H9 (cell line): ENCODE measurements at regions not wholly inside any gene's neighbourhood (a gene's known extent, or its start where the extent isn't known, plus 50 kb on each side); places are given as distances from the start of the nearest gene placed in this dataset.

Experiments used
- DNase-seq: peaks from one replicate; pipeline ENCODE4 v3.0.0-alpha.2; 2017
- H2AFZ ChIP-seq: one replicate; pipeline ENCODE4 v1.6.1; 2013; ENCODE audit warnings: mild to moderate bottlenecking, low read length, control low read depth, moderate library complexity
- H2AK5ac ChIP-seq: 2 replicates; pipeline ENCODE4 v1.6.1; 2013; ENCODE audit warnings: low read length, control low read depth, mixed read lengths; ENCODE audit not compliant: insufficient read length
- H2BK120ac ChIP-seq: one replicate; pipeline ENCODE4 v1.6.1; 2013; ENCODE audit warnings: low read depth, mild to moderate bottlenecking, low read length, control low read depth, inconsistent platforms; ENCODE audit not compliant: poor library complexity, severe bottlenecking
- H2BK12ac ChIP-seq: 2 replicates; pipeline ENCODE4 v1.6.1; 2013; ENCODE audit warnings: low read length, control low read depth, mixed read lengths, low read depth; ENCODE audit not compliant: insufficient read length
- H2BK15ac ChIP-seq: 2 replicates; pipeline ENCODE4 v1.6.1; 2013; ENCODE audit warnings: low read depth, low read length, control low read depth
- H2BK20ac ChIP-seq: one replicate; pipeline ENCODE4 v1.6.1; 2013; ENCODE audit warnings: low read depth, mild to moderate bottlenecking, low read length, control low read depth, inconsistent platforms; ENCODE audit not compliant: poor library complexity, severe bottlenecking
- H2BK5ac ChIP-seq: 2 replicates; pipeline ENCODE4 v1.6.1; 2013; ENCODE audit warnings: low read length, control low read depth, mixed read lengths; ENCODE audit not compliant: insufficient read length
- H3K14ac ChIP-seq: 2 replicates; pipeline ENCODE4 v1.6.1; 2013; ENCODE audit warnings: low read length, control low read depth; ENCODE audit not compliant: insufficient read depth
- H3K18ac ChIP-seq: 2 replicates; pipeline ENCODE4 v1.6.1; 2013; ENCODE audit warnings: low read depth, mild to moderate bottlenecking, mixed read lengths, low read length, control low read depth; ENCODE audit not compliant: insufficient read length
- H3K23ac ChIP-seq: 2 replicates; pipeline ENCODE4 v1.6.1; 2013; ENCODE audit warnings: low read length, control low read depth, mixed read lengths, low read depth; ENCODE audit not compliant: insufficient read length
- H3K23me2 ChIP-seq: 2 replicates; pipeline ENCODE4 v1.6.1; 2013; ENCODE audit warnings: low read depth, mild to moderate bottlenecking, mixed read lengths, low read length, control low read depth; ENCODE audit not compliant: insufficient read length, poor library complexity, severe bottlenecking
- H3K27ac ChIP-seq: 2 replicates; pipeline ENCODE4 v1.5.1; 2013; ENCODE audit warnings: low read length, control low read depth, mixed read lengths, low read depth; ENCODE audit not compliant: insufficient read length
- H3K27me3 ChIP-seq: 2 replicates; pipeline ENCODE4 v1.6.1; 2013; ENCODE audit warnings: low read length, control low read depth, inconsistent platforms; ENCODE audit not compliant: insufficient read depth
- H3K4ac ChIP-seq: 2 replicates; pipeline ENCODE4 v1.6.1; 2013; ENCODE audit warnings: low read depth, mild to moderate bottlenecking, control low read depth, inconsistent platforms, low read length, moderate library complexity
- H3K4me1 ChIP-seq: 2 replicates; pipeline ENCODE4 v1.6.1; 2013; ENCODE audit warnings: low read length, control low read depth, inconsistent platforms; ENCODE audit not compliant: insufficient read depth
- H3K4me2 ChIP-seq: 2 replicates; pipeline ENCODE4 v1.6.1; 2013; ENCODE audit warnings: low read length, control low read depth, mixed read lengths; ENCODE audit not compliant: insufficient read length, insufficient read depth
- H3K56ac ChIP-seq: 2 replicates; pipeline ENCODE4 v1.6.1; 2013; ENCODE audit warnings: low read depth, mild to moderate bottlenecking, mixed read lengths, low read length, control low read depth; ENCODE audit not compliant: insufficient read length
- H3K79me1 ChIP-seq: 2 replicates; pipeline ENCODE4 v1.6.1; 2013; ENCODE audit warnings: low read depth, mild to moderate bottlenecking, moderate library complexity, low read length, control low read depth, inconsistent platforms; ENCODE audit not compliant: insufficient read depth, poor library complexity, severe bottlenecking
- H3K79me2 ChIP-seq: 2 replicates; pipeline ENCODE4 v1.6.1; 2013; ENCODE audit warnings: low read length, control low read depth, inconsistent platforms; ENCODE audit not compliant: insufficient read depth
- H3K9ac ChIP-seq: 2 replicates; pipeline ENCODE4 v1.6.1; 2013; ENCODE audit warnings: low read length, control low read depth, mixed read lengths; ENCODE audit not compliant: insufficient read length; ENCODE audit errors: extremely low read depth
- H3K9me3 ChIP-seq: one replicate; pipeline ENCODE4 v1.6.1; 2013; ENCODE audit warnings: low read depth, low read length, inconsistent platforms; ENCODE audit not compliant: control insufficient read depth
- H3T11ph ChIP-seq: one replicate; pipeline ENCODE4 v1.6.1; 2013; ENCODE audit warnings: mild to moderate bottlenecking, low read length, control low read depth, inconsistent platforms
- H4K20me1 ChIP-seq: one replicate; pipeline ENCODE4 v1.6.1; 2013; ENCODE audit not compliant: control insufficient read depth, insufficient read length, insufficient read depth
- H4K5ac ChIP-seq: 2 replicates; pipeline ENCODE4 v1.6.1; 2013; ENCODE audit warnings: low read depth, mild to moderate bottlenecking, mixed read lengths, low read length, control low read depth; ENCODE audit not compliant: insufficient read length
- H4K8ac ChIP-seq: replicated peaks from 2 replicates; pipeline ENCODE4 v1.6.1; 2013; ENCODE audit warnings: low read length, control low read depth, mixed read lengths, low read depth; ENCODE audit not compliant: insufficient read length
- H4K91ac ChIP-seq: 2 replicates; pipeline ENCODE4 v1.6.1; 2013; ENCODE audit warnings: low read depth, mild to moderate bottlenecking, moderate library complexity, mixed read lengths, low read length, control low read depth; ENCODE audit not compliant: insufficient read length
- H3K27ac Mint-ChIP-seq, 3 experiments: 2 replicates in 2 of 3; 3 replicates in 1 of 3; pipeline ENCODE4 v1.8.0; 2020 to 2021; ENCODE audit warnings: mixed read lengths in 3 of 3, mild to moderate bottlenecking in 1 of 3, moderate library complexity in 1 of 3
- H3K27me3 Mint-ChIP-seq: 2 replicates; pipeline ENCODE4 v1.8.0; 2021; ENCODE audit warnings: low read depth, mild to moderate bottlenecking, moderate library complexity, mixed read lengths
- H3K36me3 Mint-ChIP-seq, 3 experiments: 2 replicates in 2 of 3; 3 replicates in 1 of 3; pipeline ENCODE4 v1.8.0; 2020 to 2021; ENCODE audit warnings: low read depth in 3 of 3, mixed read lengths in 3 of 3; ENCODE audit not compliant: insufficient read depth in 1 of 3
- H3K4me1 Mint-ChIP-seq, 2 experiments: 2 replicates each; pipeline ENCODE4 v1.8.0; 2020; ENCODE audit warnings: mixed read lengths in 2 of 2
- H3K4me3 Mint-ChIP-seq, 2 experiments: 2 replicates in 1 of 2; 3 replicates in 1 of 2; pipeline ENCODE4 v1.8.0; 2020 to 2021; ENCODE audit warnings: mild to moderate bottlenecking in 2 of 2, mixed read lengths in 2 of 2, moderate library complexity in 1 of 2
- H3K9me3 Mint-ChIP-seq, 2 experiments: 2 replicates in 1 of 2; 3 replicates in 1 of 2; pipeline ENCODE4 v1.8.0; 2020; ENCODE audit warnings: mild to moderate bottlenecking in 2 of 2, mixed read lengths in 2 of 2, moderate library complexity in 1 of 2
- CTCF ChIP-seq: fragments of 200-600 bp; sonication (generic); conservative IDR thresholded peaks from 3 replicates; pipeline ENCODE4 v1.8.0; 2021; ENCODE audit warnings: antibody characterized with exemption, mild to moderate bottlenecking
- WGBS: extraction: QIAGEN DNeasy Blood & Tissue Kit; methylation state at CpG from one replicate; pipeline ENCODE4 v1.1.7; 2013; ENCODE audit warnings: missing lambda C conversion rate, low lambda C conversion rate, mixed read lengths; ENCODE audit not compliant: insufficient read length; ENCODE audit errors: extremely low coverage; 5-methylcytosine and 5-hydroxymethylcytosine counted together

- no peaks in the 10 kb centered on the region for H3K9me3 Mint-ChIP-seq
- Histone ChIP-seq H3K23me2 (no peaks in the 10 kb centered on the region), H3K27ac (no peak overlapping the region), H2BK20ac (no peak overlapping the region), H4K5ac (no peak overlapping the region), H3K4me1 (no peaks in the 10 kb centered on the region; the same call in 1 of the 2 replicates), H3K79me2 (no peaks in the 10 kb centered on the region), H3K23ac (no peak overlapping the region), H2BK12ac (no peak overlapping the region), H3K4me2 (no peak overlapping the region), H3K4ac (no peak overlapping the region), H4K8ac (no peak overlapping the region), H4K91ac (no peak overlapping the region), H2BK120ac (no peak overlapping the region), H3K79me1 (no peaks in the 10 kb centered on the region), H3K9me3 (no peaks in the 10 kb centered on the region), H3K18ac (no peak overlapping the region), H4K20me1 (no peaks in the 10 kb centered on the region), H3K14ac (no peak overlapping the region), H3K9ac (no peak overlapping the region), H2BK5ac (no peak overlapping the region), H2AFZ (no peak overlapping the region), H3K27me3 (no peaks in the 10 kb centered on the region), H3T11ph (no peak overlapping the region), H3K56ac (no peak overlapping the region), H2BK15ac (no peak overlapping the region), H2AK5ac (no peak overlapping the region)
- H3K4me1 Mint-ChIP-seq = no peaks in the 10 kb centered on the region; a peak in 1 of 4 replicates
- H3K27me3 Mint-ChIP-seq = no peaks in the 10 kb centered on the region
- WGBS = no CpG with 5 or more reads among the region's 1 CpG
- H3K27ac Mint-ChIP-seq = no peak overlapping the region
- no peak for DNase-seq
- no peak for TF ChIP-seq CTCF
- no peak overlapping the region for H3K4me3 Mint-ChIP-seq
- H3K36me3 Mint-ChIP-seq = 0 out of 7 replicates have a peak, but pooled peaks cover 0 to 5% (median 0%) of the 10 kb centered on the region in 3 experiments
Measured at GRCh38 chr11:21640491-21640890, 552.4 kb upstream of the ANO5 start.
